GM21447 (cell line): ENCODE measurements at regions not wholly inside any gene's neighbourhood (a gene's known extent, or its start where the extent isn't known, plus 50 kb on each side); places are given as distances from the start of the nearest gene placed in this dataset.
A peak's percentile ranks its signal among the peaks of the same experiment; 100 is the strongest.

Experiments used
- ATAC-seq: cut with Tn5 transposase; IDR thresholded peaks from one replicate; pipeline ENCODE4 v1.9.1; 2021; ENCODE audit not compliant: unreplicated experiment

DNA sequence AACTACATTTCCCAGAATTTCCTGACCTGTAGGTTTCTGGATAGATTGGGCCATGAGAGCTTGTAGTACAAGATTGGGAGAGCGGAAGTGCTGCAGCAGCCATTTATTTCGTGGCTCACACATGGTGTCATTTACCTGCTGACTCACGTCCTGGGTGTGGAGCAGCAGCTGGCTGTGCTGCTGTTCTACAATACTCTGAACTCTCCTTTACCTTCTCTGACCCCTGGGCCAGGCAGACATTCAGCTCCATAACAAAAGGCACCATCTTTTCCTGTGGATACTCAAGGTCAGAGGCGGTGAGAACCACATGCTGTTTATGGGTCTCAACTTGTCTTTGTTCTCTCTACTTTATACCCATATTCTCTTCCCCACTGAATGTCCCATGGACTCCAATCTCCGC is 490.2 kb downstream of the IGSF11 start:
- no peak for ATAC-seq

DNA sequence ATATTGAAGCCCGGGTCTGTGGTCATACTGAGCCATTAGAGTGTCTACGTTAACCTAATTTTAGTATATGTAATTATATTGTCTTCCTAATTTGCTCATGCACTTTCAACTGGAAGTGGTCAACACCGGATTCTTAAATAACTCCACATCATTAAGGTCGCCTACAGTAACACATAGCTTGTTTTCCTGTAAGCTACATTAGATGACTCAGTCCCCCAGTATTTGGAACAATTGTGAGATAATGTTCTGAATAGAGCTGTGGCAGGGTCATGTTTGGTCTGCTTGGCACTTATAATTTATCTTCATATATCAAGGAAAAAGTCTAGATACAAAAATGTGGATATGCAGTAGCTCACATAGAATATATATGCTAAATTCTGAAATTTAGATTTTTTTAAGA is 486.2 kb downstream of the IGSF11 start:
- no peak for ATAC-seq

DNA sequence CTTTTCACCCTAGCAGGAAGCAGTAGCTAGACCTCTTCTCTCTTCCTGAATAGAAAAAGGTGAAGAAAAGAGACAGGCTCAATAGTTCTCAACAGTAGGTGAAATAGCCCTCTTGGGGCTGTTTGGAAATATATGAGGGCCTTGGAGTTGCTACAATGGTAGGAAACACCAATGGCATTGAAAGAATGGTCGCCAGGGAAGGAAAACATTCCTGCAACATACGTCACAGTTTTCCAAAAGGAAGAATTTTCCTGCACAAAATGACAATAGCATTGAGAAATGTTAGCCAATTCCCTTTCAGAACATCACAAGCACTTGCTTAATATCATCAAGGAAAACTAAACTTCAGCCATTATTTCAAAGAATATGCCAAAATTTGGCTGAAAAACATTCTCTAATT is 484.5 kb downstream of the IGSF11 start:
- ATAC-seq = no peak

DNA sequence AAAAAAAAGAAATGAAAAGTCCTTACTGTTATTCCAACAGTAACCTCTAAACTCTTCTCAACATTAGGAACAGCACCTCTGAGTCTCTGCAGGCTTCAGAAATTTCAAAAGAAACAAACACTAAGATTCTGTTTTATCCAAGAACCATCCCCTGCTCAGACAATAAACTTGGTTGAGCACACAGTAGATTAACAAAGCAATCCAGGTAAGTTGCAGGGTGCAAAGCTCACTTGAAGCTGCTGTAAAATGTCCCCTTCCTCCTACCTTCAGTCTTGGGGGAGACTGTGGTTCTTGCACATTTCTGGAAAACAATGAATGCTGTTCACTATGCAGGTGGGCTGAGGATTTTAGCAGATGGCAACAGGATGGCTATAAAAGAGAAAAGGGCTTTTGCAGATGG is 484.1 kb downstream of the IGSF11 start:
- ATAC-seq = no peak

DNA sequence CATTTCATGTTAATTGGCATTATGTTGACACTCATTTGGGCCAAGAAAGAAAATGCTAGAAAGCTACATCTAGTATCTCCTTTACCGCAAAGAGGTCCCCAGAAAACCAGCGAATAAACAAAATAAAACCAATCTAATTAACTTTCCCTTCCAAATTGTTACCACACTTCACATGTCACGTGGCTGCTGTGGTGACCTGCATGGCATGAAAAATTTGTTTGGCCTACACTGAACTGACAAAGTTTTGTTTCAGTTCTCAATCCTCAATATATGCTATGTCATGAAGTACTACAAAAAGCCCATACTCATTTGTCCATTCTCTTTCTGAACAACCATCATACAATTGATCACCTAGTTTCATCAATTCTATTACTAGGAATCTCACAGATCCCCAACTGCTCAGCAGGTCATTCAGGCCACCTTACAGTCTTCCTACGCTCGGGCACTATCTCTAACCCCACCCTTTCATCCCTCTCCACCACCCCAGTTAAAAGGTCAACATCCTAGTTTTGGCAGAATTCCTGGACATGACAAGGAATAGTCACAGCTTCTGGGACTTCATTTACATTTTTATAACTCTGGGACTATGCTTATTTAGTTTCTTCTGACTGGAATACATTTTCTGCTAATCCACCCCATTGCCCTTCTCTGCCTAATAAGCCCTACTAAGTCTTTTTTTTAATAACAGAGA is 480.4 kb downstream of the IGSF11 start:
- no peak for ATAC-seq

DNA sequence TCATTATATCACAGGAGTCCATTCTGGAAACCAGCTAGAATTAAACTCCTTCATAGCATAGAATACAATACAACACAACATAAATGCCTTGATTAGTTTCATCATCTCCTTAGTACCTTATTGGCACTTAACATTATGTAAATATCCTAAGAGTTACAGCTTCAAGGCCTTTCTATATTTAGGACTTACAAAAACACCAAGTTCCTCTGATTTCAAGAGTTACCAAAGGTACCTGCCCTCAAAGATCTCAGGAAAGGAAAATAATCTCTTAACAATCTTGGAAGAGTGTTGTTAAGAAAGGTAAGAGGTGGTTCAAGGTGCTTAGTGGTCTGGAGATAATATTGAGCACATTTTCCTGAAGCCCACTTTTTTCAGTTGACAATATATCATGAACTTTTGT is 477.7 kb downstream of the IGSF11 start:
- no peak for ATAC-seq

DNA sequence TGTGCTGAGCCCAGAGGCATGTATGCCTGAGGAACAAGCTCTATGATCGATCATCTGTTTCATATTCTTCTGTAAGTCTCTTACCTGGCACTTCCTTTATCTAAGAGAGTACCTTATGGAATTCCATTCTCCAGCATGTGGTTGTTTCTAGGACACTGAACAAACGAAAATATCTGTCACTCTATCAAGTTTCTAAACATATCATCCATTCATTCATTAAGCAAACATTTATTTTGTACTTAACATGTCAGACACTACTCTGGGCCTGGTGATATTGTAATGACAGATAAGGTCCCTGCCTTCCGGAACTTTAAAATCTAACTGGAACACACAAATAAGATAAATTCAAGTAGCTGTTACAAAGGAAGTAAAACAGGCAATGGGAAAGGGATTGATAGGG is 477.1 kb downstream of the IGSF11 start:
- ATAC-seq = no peak

DNA sequence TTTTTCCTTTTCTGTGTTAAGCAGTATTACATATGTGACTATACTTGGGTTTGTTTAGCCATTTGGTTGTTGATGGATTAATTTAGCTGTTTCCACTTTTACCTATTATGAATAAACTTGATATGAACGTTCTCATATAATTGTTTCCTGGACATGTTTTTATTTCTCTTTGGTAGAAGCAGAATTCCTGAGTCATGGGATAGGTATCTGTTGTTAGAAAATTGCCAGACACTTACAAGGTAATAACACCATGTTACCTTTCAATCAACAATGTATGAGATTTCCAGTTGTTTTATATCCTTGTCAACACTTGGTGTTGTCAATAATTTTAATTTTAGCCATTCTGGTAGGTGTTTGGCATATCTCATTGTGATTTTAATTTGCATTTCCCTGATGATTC is 475.4 kb downstream of the IGSF11 start:
- no peak for ATAC-seq

DNA sequence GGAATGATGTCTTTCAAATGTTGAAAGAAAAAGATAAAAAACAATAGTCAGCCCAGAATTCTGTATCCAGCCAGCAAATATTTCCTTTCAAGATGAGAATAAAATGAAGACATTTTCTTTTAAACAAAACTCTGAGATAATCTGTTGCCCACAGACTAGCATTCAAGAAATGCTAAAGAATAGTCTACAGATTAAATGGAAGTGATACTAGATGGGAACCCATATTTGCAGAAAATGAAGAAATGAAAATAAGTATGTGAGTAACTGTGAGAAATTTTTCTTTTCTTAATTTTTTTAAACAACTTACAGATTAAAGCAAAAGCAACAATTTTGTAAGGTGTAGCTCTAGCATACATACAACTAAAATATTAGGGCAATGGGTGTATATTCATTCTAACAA is 469.8 kb downstream of the IGSF11 start:
- ATAC-seq = no peak

DNA sequence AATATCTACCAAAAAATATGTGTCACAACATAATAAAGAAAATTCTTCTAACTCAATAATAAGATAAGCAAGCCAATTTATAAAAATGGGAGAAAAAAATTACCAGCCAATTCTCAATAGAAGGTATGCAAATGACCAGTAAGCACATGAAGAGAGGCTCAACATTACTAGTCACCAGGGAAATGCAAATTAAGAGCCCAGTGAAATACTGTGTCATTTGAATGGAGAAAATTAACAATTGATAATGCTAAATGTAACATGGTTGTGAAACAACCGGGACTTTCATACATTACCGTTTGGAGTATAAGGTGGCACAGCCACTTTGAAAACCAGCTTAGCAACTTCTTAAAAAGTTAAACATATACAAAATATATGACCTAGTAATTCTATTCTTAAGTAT is 460.7 kb downstream of the IGSF11 start:
- ATAC-seq = no peak

DNA sequence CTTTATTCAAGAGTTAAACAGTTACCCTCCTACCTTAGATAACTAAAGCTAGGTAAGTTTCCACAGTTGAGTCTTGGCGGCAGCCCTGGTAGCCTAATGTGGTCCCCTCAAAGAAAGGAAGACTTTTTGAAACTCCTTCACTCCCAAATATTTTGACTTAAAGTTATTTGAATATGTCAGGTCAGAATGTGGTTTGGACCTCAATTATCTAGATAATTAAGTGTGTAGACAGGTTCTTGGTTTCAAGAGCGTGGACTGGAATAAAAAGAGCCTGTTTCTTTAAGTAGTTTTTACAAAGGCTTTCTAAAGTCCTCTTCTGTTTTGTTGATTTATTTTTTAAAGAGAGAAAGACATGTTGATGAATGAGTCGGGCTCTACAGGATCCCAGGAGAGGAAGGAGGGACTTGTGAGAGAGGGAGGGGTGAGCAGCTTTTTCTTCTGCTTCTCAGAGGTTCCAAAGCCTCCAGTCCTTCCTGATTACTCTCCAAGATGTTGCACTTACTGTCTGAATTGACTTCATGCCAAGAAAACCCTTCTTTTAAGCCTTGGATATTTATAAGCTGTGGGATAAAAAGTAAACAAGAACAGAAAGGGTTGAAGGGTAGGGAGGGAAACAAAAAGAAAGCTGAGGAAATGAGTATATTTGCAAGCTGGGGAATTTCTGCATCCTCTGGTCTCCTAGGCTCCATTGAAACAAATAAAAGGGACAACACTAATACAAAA is 457.4 kb downstream of the IGSF11 start:
- ATAC-seq = no peak

DNA sequence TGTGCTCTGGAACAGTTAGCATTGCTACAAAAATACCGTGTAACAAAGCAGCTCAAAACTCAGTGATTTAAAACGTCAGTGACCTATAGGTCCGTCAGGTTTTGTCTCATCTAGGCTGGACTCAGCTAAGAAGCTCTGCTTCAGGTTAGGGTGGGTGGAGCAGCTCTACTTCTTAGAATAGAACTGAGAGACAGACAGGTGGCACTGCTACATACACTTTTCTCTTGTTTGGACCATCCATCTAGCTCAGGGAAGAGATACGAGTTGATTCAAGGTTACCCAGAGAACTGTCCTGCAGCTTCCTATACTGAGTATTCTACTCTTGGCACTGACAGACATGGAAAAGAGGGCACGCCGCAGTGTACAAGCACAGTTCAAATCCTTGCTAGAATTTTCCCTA is 456.1 kb downstream of the IGSF11 start:
- ATAC-seq = no peak

DNA sequence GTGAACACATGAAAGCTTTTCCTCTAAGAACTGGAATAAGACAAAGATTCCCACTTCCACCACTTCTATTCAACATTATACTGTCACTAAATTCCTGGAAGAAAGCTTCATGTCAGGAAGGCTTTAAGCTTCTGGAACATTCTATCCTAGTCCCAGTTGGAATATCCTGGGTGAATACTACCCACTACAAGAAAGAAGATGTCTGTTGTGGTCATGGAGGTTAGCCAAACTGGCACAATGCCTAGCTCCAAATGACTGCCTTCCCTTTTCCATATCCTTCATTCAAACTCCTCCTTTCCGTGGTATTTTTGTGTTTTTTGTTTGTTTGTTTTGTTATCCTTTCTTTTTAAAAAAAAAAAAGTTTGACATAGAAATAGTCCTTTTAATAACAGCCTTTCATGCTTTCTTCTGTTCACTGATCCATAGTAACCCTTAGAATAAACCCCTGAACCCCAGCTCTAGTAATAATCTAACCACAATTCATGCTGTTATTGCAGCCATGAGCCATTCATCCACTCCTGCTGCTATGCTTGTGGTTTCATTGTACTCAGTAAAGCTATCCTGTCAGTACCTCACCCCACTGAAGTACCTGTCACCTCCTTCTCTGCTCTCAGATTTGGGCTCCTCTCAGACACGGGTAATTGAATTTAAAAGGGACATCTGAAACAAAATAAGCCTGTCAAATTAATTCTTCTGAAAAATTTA is 447.5 kb downstream of the IGSF11 start:
- ATAC-seq = no peak

DNA sequence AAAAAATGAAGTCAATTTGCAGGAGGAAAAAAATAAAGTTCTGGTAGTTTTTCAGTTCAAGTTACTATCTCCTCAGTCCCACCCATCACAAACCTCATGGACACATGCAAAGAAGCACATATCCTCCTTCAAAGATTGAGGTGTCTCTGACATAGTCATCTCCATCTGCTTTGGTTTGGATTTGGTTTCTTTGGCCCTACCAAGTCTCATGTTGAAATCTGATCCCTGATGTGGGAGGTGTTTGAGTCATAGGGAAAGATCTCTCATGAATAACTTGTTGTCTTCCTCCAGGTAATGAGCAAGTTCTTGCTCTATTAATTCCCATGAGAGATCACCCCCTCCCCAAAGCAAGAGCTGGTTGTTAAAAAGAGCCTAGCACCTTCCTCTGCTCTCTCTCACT is 446.8 kb downstream of the IGSF11 start:
- ATAC-seq = no peak

DNA sequence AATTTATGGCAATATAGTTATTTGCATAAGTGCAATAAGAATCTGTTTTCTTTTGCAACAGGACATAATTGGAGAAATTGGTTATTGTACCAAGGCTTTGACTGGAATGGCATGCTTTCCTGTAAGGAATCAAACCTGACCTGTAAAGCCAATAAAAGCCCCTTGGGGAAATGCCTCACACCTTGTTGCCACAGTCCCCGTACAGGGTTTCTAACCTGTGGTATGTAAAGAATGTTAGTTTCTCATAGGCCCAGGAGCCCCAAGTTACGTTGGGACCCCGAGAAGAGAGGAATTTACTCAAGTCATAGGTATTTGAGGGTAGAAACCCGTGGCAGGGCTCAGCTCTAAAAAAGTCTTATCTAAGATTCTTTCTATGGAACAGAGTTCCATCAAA is 441.4 kb downstream of the IGSF11 start:
- no peak for ATAC-seq

DNA sequence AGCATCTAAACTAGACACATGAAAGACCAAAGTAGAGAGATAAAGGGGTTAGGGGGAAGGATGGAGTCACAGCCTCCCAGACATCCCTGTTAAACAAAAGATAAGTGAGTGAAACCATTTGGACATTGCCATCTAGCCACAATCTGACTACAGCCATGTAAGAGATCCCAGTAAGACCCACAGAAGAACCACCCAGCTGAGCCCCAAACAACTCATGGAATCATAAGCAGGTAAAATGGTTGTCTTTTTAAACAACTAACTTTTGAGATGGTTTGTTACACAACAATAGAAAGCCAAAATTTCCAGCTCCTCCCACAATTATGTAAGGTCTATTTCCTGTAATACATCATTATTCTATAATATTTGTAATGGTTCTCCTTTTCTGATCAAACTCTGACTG is 437.5 kb downstream of the IGSF11 start:
- no peak for ATAC-seq

DNA sequence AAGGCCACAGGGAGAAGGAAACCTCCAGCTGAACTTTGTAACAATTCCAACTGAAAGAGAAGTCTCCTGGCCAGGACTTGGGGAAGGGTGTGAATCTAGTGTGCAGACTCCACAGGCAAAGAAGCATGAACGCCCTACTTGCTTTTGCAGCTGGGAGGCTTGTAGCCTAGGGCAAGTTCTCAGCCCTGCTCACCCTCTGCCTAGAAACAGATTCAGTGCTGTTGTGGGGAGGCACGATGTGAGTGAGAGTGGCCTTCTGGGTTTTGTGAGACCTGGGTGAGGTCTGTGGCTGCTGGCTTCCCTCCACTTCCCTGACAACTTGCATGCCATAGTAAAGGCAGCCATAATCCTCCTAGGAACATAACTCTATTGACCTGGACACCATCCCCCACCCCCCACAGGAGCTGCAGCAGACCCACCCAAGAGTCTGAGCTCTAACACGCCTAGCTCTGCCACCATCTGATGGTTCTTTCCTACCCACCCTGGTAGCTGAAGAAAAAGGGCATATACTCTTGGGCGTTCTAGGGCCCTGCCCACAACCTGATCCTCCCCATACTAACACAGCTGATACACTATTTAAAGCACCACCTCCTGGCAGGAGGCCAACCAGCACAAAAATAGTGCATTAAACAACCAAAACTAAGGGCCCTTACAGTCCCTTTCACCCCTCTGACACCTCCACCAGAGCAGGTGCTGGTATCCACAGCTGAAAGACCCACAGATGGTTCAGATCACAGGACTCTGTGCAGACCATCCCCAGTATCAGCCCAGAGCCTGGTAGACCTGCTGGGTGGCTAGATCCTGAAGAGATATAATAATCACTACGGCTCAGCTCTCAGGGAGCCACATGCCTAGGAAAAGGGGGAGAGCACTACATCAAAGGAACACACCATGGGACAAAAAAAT is 426.5 kb downstream of the IGSF11 start:
- ATAC-seq = no peak

DNA sequence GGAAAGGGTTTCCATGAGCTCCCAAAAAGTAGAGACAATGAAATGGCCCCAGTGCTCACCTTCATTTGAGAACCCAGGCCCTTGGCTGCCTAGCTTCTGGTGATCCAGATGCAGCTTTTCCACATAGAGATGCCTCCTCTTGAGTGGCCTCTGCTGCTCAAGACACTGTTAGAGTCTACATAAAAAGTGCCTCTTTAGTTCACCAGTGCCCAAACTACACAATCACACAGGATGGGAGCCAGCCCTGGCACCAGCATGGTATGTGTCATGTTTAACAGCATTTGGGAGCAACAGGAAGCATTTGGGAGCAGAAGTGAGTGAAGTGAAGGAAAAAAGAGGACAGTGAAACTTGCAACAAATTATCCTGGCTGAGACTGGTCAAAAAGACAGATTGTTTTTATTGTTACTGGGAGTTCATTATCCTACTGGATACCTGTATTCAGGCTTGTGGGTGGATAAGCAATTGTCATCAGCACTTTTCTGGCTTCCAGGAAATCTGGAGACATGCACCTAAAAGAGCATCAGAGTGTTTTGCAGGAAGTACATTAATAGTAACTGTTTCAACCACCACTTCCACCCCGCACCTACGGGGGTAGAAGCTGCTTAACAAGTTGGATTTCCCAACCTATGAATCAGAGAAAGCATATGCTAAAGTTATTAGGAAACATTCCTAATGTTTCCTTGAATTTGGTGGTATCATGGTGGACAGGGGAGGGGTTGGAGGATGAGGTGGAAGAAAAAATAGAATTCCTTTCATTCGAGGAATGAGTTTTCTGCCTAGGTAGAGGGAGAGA is 416.2 kb downstream of the IGSF11 start:
- no peak for ATAC-seq

DNA sequence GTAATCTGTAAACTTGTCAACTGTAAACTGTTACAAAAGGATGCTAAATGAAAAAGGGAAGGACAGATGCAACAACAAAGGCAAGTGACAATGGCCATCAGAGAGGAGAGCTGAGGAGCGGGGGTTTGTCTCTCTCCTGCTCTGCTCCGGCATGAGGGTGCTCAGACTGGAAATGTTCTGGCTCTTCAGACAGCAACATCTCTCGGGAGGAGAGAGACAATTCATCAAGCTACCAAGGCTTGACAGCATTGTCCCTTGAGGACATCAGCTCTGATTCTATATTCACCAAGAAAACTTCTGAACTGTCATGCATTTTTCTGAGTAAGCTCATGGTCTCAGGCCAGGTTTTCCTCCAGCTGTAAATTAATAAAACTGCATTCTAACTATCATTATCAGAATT is 408.2 kb downstream of the IGSF11 start:
- ATAC-seq = no peak

DNA sequence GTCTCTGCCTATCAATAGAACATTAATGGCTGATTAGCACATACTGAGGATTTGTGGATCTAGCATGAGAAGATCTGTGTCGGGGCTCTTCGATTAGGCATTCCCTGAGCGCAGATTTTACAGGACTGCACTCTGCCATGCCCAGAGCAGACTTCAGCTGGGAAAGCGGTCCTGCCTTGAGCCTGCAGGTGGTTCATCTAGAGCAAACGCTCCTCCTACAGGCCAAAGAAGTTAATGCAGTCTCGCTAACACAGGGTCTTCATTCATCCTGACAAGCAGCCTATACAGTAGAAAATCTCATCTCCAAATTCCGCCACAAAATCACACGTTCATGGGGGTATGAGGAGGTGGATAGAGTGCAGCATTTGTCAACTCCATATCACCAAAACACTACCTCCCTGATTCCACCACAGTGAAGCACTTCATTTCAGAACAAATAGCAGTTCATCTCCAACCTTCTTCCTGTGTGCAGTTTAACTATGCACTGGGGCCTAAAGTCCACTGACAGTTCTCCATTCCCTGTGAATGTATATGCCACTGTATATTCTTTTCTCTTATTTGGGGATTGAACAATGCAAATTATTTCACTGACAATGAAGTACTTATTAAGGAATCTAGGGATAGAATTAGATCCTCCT is 405.8 kb downstream of the IGSF11 start:
- ATAC-seq = peak; percentile 85
